ENCODE measurements at regions not wholly inside any gene's neighbourhood (a gene's known extent, or its start where the extent isn't known, plus 50 kb on each side); places are given as distances from the start of the nearest gene placed in this dataset.

- Histone ChIP-seq H3K4me3 (ENCODE audit: low read depth, low read length) (no peak overlapping the region), H3K27me3 (ENCODE audit: insufficient read depth, low read depth, severe bottlenecking) (no peaks in the 10 kb centered on the region), H3K27ac (no peak overlapping the region), H3K9me3 (ENCODE audit: severe bottlenecking) (peaks cover 2% of the 10 kb centered on the region), H3K36me3 (no peaks in the 10 kb centered on the region)
- no peak for TF ChIP-seq CTCF (IDR thresholded peaks at IDR 0.05; ENCODE audit: low read depth, low read length)
- DNase-seq = no peak
Measured at GRCh38 chr4:22071749-22072148, 123.2 kb upstream of the KCNIP4 start.

GRCh38 chr4:22070256-22070655 is 121.7 kb upstream of the KCNIP4 start:
- Histone ChIP-seq H3K36me3 (no peaks in the 10 kb centered on the region), H3K27me3 (ENCODE audit: insufficient read depth, low read depth, severe bottlenecking) (no peaks in the 10 kb centered on the region), H3K4me3 (ENCODE audit: low read depth, low read length) (no peak overlapping the region), H3K27ac (no peak overlapping the region), H3K9me3 (ENCODE audit: severe bottlenecking) (peaks cover 2% of the 10 kb centered on the region)
- no peak for DNase-seq
- no peak for TF ChIP-seq CTCF (IDR thresholded peaks at IDR 0.05; ENCODE audit: low read depth, low read length)

GRCh38 chr4:22063613-22064012 is 115.0 kb upstream of the KCNIP4 start:
- TF ChIP-seq CTCF (IDR thresholded peaks at IDR 0.05; ENCODE audit: low read depth, low read length) = no peak
- no peaks in the 10 kb centered on the region for H3K9me3 ChIP-seq (ENCODE audit: severe bottlenecking)
- no peaks in the 10 kb centered on the region for H3K27me3 ChIP-seq (ENCODE audit: insufficient read depth, low read depth, severe bottlenecking)
- H3K27ac ChIP-seq = no peak overlapping the region
- no peak overlapping the region for H3K4me3 ChIP-seq (ENCODE audit: low read depth, low read length)
- no peak for DNase-seq
- H3K36me3 ChIP-seq = no peaks in the 10 kb centered on the region

- no peak for TF ChIP-seq CTCF (IDR thresholded peaks at IDR 0.05; ENCODE audit: low read depth, low read length)
- no peak for DNase-seq
- H3K4me3 ChIP-seq (ENCODE audit: low read depth, low read length) = no peak overlapping the region
- H3K36me3 ChIP-seq = no peaks in the 10 kb centered on the region
- no peaks in the 10 kb centered on the region for H3K27me3 ChIP-seq (ENCODE audit: insufficient read depth, low read depth, severe bottlenecking)
- H3K9me3 ChIP-seq (ENCODE audit: severe bottlenecking) = no peaks in the 10 kb centered on the region
- no peak overlapping the region for H3K27ac ChIP-seq
Measured at GRCh38 chr4:22062676-22063075, 114.1 kb upstream of the KCNIP4 start.

- TF ChIP-seq CTCF (IDR thresholded peaks at IDR 0.05; ENCODE audit: low read depth, low read length) = no peak
- H3K36me3 ChIP-seq = no peaks in the 10 kb centered on the region
- H3K9me3 ChIP-seq (ENCODE audit: severe bottlenecking) = no peaks in the 10 kb centered on the region
- H3K4me3 ChIP-seq (ENCODE audit: low read depth, low read length) = no peak overlapping the region
- no peaks in the 10 kb centered on the region for H3K27me3 ChIP-seq (ENCODE audit: insufficient read depth, low read depth, severe bottlenecking)
- no peak overlapping the region for H3K27ac ChIP-seq
- DNase-seq = no peak
Measured at GRCh38 chr4:22055954-22056353, 107.4 kb upstream of the KCNIP4 start.

- Histone ChIP-seq H3K27me3 (ENCODE audit: insufficient read depth, low read depth, severe bottlenecking) (no peaks in the 10 kb centered on the region), H3K27ac (no peak overlapping the region), H3K4me3 (ENCODE audit: low read depth, low read length) (no peak overlapping the region), H3K9me3 (ENCODE audit: severe bottlenecking) (no peaks in the 10 kb centered on the region), H3K36me3 (no peaks in the 10 kb centered on the region)
- no peak for TF ChIP-seq CTCF (IDR thresholded peaks at IDR 0.05; ENCODE audit: low read depth, low read length)
- DNase-seq = no peak
Measured at GRCh38 chr4:22052076-22052475, 103.5 kb upstream of the KCNIP4 start.
